Ammon's horn (tissue), 1 donor: ENCODE measurements at regions not wholly inside any gene's neighbourhood (a gene's known extent, or its start where the extent isn't known, plus 50 kb on each side); places are given as distances from the start of the nearest gene placed in this dataset.

Experiments used
- DNase-seq: peaks from one replicate; pipeline ENCODE4 v3.0.0-alpha.2; 2016; ENCODE audit warnings: low spot score

- no peak for DNase-seq
These were observed 196.3 kb downstream of the SNX10 start for GRCh38 chr7:26487780-26488515.

DNA sequence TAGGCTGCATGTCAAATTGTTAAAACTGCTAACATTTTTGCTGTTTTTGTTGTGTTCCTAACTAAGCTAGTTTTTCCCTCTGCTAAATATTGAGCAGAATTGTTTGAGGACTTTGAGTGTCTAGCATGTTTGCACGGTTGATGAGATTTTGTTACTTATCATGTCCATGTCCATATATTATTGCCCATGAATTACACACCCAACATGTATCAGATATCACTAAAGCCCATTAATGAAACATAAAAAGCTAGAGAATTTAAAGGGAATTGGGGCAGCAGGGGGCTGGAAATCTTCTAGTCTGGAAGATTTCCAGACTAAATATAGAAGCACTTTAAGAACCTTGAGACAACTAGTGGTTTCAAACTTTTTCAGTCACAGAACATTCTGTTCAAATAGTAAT is 197.7 kb downstream of the SNX10 start:
- no peak for DNase-seq

GRCh38 chr7:26489906-26490639 is 198.4 kb downstream of the SNX10 start:
- DNase-seq = no peak

GRCh38 chr7:26490640-26491624 is 199.3 kb downstream of the SNX10 start:
- DNase-seq = no peak

- DNase-seq = no peak
These were observed 201.2 kb downstream of the SNX10 start for GRCh38 chr7:26492816-26493215.

- DNase-seq = peak; percentile 37
These were observed 202.2 kb downstream of the SNX10 start for GRCh38 chr7:26493737-26494428.

GRCh38 chr7:26495569-26495968 is 203.9 kb downstream of the SNX10 start:
- DNase-seq = no peak

- no peak for DNase-seq
These were observed 206.3 kb downstream of the SNX10 start for GRCh38 chr7:26497801-26498596.

GRCh38 chr7:26499315-26499897 is 207.7 kb downstream of the SNX10 start:
- DNase-seq = no peak

DNA sequence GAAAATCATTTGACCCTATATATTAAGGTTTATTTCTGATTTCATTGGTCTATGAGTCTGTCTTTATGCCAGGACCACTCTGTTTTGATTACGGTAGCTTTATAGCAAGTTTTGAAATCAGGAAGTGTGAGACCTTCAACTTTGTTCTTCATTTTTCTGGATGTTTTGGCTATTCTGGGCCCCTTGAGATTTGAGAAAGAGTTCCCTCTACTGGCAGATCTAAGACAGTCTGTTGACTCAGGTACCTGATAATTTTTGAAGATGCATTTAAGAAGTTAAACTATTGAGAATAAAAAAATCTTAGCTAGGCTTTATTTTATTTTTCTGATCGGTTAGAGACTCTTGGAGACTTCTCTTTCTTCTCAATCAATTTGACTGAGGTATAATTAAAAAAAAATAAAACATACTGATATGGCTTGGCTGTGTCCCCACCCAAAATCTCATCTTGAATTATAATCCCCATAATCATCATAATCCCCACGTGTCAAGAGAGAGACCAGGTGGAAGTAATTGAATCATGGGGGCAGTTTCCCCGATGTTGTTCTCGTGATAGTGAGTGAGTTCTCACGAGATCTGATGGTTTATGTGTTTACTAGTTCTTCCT is 209.2 kb downstream of the SNX10 start:
- no peak for DNase-seq

GRCh38 chr7:26504411-26505120 is 212.9 kb downstream of the SNX10 start:
- DNase-seq = no peak

- DNase-seq = no peak
These were observed 214.5 kb downstream of the SNX10 start for GRCh38 chr7:26506196-26506595.

DNA sequence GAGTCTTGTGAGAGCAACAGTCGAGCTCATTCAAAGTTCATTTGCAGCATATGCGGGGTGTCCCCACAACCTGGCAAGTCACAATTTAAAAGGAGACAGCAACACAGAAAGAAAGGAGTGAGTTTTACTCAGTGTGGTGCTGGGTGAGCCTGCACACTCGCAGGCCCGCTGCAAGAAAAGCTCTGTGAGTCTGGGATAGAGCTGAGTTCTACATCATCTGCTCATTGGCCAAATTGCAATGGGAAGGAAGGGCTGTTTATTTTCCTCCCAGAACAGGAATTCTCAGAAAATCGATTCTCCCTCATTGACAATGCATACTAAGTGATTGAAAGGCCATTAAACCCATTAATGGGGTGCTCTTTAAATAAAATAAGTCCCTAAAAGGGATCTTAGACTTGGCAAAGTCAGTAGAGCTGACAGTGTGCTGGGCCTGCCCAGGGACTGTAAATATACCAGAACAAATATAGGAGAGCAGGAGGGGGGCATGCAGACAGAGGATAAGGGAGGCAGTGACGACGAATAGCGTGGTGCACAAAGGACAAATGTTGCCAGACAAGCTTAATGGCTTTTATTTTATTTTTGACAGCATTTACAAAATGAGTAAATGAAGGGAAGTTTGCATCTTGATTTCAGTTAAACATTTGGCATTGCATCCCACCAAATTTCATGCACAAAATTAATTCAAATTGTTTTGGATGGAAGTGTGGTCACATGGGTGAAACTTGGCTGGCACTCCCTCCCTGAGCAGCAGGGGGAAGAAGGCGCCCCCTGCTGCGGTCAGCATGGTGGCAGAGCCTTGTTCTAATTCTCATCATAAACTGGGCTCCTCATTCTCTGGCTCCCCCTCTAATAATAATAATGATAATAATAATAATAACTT is 215.7 kb downstream of the SNX10 start:
- no peak for DNase-seq

DNA sequence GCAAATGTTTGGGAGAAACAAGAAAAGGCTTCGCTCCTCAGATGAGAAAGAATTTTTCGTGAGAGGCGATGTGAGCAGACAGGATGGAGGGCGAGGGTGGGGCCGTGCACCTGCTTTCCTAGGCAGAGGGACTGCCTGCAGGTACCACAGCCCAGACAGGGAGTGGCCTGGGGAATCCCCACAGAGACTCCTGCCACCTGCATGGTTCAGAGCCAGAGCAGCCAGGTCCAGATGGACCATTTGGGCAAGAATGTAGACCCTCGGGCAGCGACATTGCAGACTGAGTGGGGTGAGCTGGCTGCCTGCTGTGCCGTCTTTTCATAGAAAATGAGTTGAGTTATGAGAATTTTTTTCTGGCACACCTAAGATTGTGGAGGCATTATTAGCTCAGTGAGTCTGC is 216.8 kb downstream of the SNX10 start:
- DNase-seq = no peak

DNA sequence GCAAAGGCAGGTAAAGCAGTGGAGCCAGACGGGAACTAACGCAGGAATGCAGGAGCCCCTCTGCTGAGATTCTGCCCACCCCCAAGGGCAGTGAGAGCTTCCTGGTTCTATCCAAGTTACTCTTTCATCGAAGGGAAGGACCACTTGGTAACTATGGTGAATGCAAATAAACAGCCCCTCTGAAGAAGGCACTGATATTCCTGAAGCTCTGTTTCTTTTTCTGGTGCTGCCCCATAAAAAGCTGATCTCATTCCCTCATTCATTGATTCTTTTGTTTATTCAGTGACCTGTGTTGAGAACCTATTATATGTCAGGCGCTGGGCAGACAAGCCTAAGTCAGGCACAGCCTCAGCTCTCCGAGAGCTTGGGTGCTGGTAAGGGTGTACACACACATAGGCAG is 217.3 kb downstream of the SNX10 start:
- no peak for DNase-seq

GRCh38 chr7:26510231-26510957 is 218.7 kb downstream of the SNX10 start:
- DNase-seq = no peak

- no peak for DNase-seq
These were observed 220.2 kb downstream of the SNX10 start for GRCh38 chr7:26511866-26512265.

DNA sequence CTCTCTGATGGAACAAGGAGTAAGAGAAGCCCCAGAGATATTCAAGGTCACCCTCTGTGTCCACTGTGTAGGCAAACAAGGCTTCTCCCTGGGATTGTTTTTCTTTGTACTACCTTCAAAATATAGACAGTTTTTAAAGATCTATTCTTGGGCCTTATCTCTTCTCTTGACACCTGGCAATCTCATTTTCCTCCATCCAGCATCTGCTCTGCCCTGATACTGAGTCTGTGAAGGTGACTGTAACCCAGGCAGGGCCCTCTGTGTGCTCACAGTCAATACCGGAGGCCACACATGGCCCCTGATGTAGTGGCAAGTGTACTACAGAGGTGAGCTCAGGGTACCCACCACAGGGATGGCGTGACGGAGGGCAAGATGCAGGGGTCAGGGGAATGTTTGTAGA is 221.1 kb downstream of the SNX10 start:
- no peak for DNase-seq
